ENCODE measurements at regions not wholly inside any gene's neighbourhood (a gene's known extent, or its start where the extent isn't known, plus 50 kb on each side); places are given as distances from the start of the nearest gene placed in this dataset.
"Not testable (repeated sequence)": the region's sequence is repeated elsewhere in the genome, so short reads cannot be mapped to it uniquely, and the experiment has no call there.

GRCh38 chr9:111276431-111277128 lies 53.4 kb downstream of the OR2K2 start:
- TF ChIP-seq EZH2 (IDR thresholded peaks at IDR 0.05) = no peak
- no peak for TF ChIP-seq FOXP2 (optimal IDR thresholded peaks at IDR 0.05; ENCODE audit: control extremely low read depth, extremely low read length, insufficient read depth)
- TF ChIP-seq POLR2AphosphoS5 (IDR thresholded peaks at IDR 0.05; ENCODE audit: borderline replicate concordance, low read depth, low read length) = no peak
- no peak for DNase-seq (ENCODE audit: low read depth, low spot score)
- no peaks in the 10 kb centered on the region for H3K36me3 ChIP-seq (ENCODE audit: insufficient read depth, low read length)
- no peak overlapping the region for H3K9ac ChIP-seq (ENCODE audit: insufficient read length)
- no peak overlapping the region for H3K4me3 ChIP-seq
- no peaks in the 10 kb centered on the region for H3K9me3 ChIP-seq (ENCODE audit: low read depth, low read length)
- no peak overlapping the region for H3K27ac ChIP-seq

GRCh38 chr9:111274737-111275136 lies 55.3 kb downstream of the OR2K2 start:
- Histone ChIP-seq H3K4me3 (no peak overlapping the region), H3K27ac (no peak overlapping the region), H3K36me3 (ENCODE audit: insufficient read depth, low read length) (no peaks in the 10 kb centered on the region), H3K9ac (ENCODE audit: insufficient read length) (no peak overlapping the region), H3K9me3 (ENCODE audit: low read depth, low read length) (no peaks in the 10 kb centered on the region)
- no peak for DNase-seq (ENCODE audit: low read depth, low spot score)
- TF ChIP-seq POLR2AphosphoS5 (IDR thresholded peaks at IDR 0.05; ENCODE audit: borderline replicate concordance, low read depth, low read length) = no peak
- TF ChIP-seq EZH2 (IDR thresholded peaks at IDR 0.05) = no peak
- no peak for TF ChIP-seq FOXP2 (optimal IDR thresholded peaks at IDR 0.05; ENCODE audit: control extremely low read depth, extremely low read length, insufficient read depth)

GRCh38 chr9:111272581-111272980 lies 57.4 kb downstream of the OR2K2 start:
- no peak for TF ChIP-seq FOXP2 (optimal IDR thresholded peaks at IDR 0.05; ENCODE audit: control extremely low read depth, extremely low read length, insufficient read depth)
- TF ChIP-seq POLR2AphosphoS5 (IDR thresholded peaks at IDR 0.05; ENCODE audit: borderline replicate concordance, low read depth, low read length) = no peak
- no peak for TF ChIP-seq EZH2 (IDR thresholded peaks at IDR 0.05)
- DNase-seq (ENCODE audit: low read depth, low spot score) = no peak
- H3K36me3 ChIP-seq (ENCODE audit: insufficient read depth, low read length) = no peaks in the 10 kb centered on the region
- no peak overlapping the region for H3K27ac ChIP-seq
- no peaks in the 10 kb centered on the region for H3K9me3 ChIP-seq (ENCODE audit: low read depth, low read length)
- H3K4me3 ChIP-seq = no peak overlapping the region
- no peak overlapping the region for H3K9ac ChIP-seq (ENCODE audit: insufficient read length)

GRCh38 chr9:111271481-111272080 lies 58.4 kb downstream of the OR2K2 start:
- H3K27ac ChIP-seq = no peak overlapping the region
- TF ChIP-seq FOXP2 (optimal IDR thresholded peaks at IDR 0.05; ENCODE audit: control extremely low read depth, extremely low read length, insufficient read depth) = no peak
- no peaks in the 10 kb centered on the region for H3K36me3 ChIP-seq (ENCODE audit: insufficient read depth, low read length)
- no peak overlapping the region for H3K4me3 ChIP-seq
- DNase-seq (ENCODE audit: low read depth, low spot score) = no peak
- no peaks in the 10 kb centered on the region for H3K9me3 ChIP-seq (ENCODE audit: low read depth, low read length)
- no peak overlapping the region for H3K9ac ChIP-seq (ENCODE audit: insufficient read length)

GRCh38 chr9:111271047-111271446 lies 59.0 kb downstream of the OR2K2 start:
- H3K27ac ChIP-seq = no peak overlapping the region
- H3K36me3 ChIP-seq (ENCODE audit: insufficient read depth, low read length) = no peaks in the 10 kb centered on the region
- H3K9ac ChIP-seq (ENCODE audit: insufficient read length) = no peak overlapping the region
- no peak for DNase-seq (ENCODE audit: low read depth, low spot score)
- H3K9me3 ChIP-seq (ENCODE audit: low read depth, low read length) = no peaks in the 10 kb centered on the region
- no peak overlapping the region for H3K4me3 ChIP-seq
- TF ChIP-seq FOXP2 (optimal IDR thresholded peaks at IDR 0.05; ENCODE audit: control extremely low read depth, extremely low read length, insufficient read depth) = no peak
- TF ChIP-seq EZH2 (IDR thresholded peaks at IDR 0.05) = no peak
- TF ChIP-seq POLR2AphosphoS5 (IDR thresholded peaks at IDR 0.05; ENCODE audit: borderline replicate concordance, low read depth, low read length) = no peak

GRCh38 chr9:111266024-111266423 lies 64.0 kb downstream of the OR2K2 start:
- DNase-seq (ENCODE audit: low read depth, low spot score); H3K9me3 ChIP-seq (ENCODE audit: low read depth, low read length); H3K4me3 ChIP-seq; H3K9ac ChIP-seq (ENCODE audit: insufficient read length); H3K27ac ChIP-seq; H3K36me3 ChIP-seq (ENCODE audit: insufficient read depth, low read length): not testable (repeated sequence)

GRCh38 chr9:111263116-111263515 lies 66.9 kb downstream of the OR2K2 start:
- no peaks in the 10 kb centered on the region for H3K36me3 ChIP-seq (ENCODE audit: insufficient read depth, low read length)
- no peak overlapping the region for H3K4me3 ChIP-seq
- TF ChIP-seq FOXP2 (optimal IDR thresholded peaks at IDR 0.05; ENCODE audit: control extremely low read depth, extremely low read length, insufficient read depth) = no peak
- no peak for TF ChIP-seq POLR2AphosphoS5 (IDR thresholded peaks at IDR 0.05; ENCODE audit: borderline replicate concordance, low read depth, low read length)
- TF ChIP-seq EZH2 (IDR thresholded peaks at IDR 0.05) = no peak

GRCh38 chr9:111258875-111259271 lies 71.2 kb downstream of the OR2K2 start:
- Histone ChIP-seq H3K9ac (ENCODE audit: insufficient read length) (no peak overlapping the region), H3K27ac (no peak overlapping the region), H3K36me3 (ENCODE audit: insufficient read depth, low read length) (no peaks in the 10 kb centered on the region), H3K4me3 (no peak overlapping the region), H3K9me3 (ENCODE audit: low read depth, low read length) (no peaks in the 10 kb centered on the region)
- TF ChIP-seq EZH2 (IDR thresholded peaks at IDR 0.05) (no peak), FOXP2 (optimal IDR thresholded peaks at IDR 0.05; ENCODE audit: control extremely low read depth, extremely low read length, insufficient read depth) (no peak), POLR2AphosphoS5 (IDR thresholded peaks at IDR 0.05; ENCODE audit: borderline replicate concordance, low read depth, low read length) (no peak)
- no peak for DNase-seq (ENCODE audit: low read depth, low spot score)

More at GRCh38 chr9:111263116-111263515, 66.9 kb downstream of the OR2K2 start:
- no peaks in the 10 kb centered on the region for H3K9me3 ChIP-seq (ENCODE audit: low read depth, low read length)
- DNase-seq (ENCODE audit: low read depth, low spot score) = no peak
- H3K9ac ChIP-seq (ENCODE audit: insufficient read length) = no peak overlapping the region
- H3K27ac ChIP-seq = no peak overlapping the region

All from SK-N-MC (cell line).